ENCODE measurements at regions not wholly inside any gene's neighbourhood (a gene's known extent, or its start where the extent isn't known, plus 50 kb on each side); places are given as distances from the start of the nearest gene placed in this dataset.

DNA sequence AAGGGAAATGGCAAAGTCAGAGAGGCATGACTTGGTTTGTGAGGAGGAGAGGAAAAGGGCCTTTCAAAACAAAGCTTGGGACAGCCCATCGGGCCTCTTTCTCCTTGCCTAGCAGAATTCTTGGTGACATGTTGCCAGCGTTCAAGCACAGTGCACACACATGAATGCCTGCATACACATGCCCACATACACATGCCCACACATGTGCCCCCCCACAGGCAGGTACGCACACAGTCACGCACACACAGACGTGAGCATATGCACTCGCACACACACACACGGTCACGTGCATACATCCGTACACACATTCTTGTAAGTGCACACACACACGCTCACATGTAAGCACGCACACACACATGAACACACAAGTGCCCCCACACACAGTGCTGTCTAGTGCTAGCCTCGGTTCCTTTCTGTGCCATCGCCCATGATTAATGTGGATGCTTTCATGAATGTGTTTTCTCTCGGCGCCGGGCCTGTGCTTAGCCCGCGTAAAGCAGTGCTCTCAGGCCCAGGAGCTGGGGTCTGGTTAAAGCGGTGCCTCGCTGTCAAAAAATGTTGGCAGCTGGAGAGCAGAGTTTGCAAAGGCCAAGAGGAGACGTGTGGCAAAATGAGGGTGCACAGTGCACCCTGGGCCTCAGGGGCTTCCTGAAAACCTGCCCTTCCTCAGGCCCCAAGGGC lies 328.8 kb upstream of the DIO3 start:
- Mint-ChIP-seq H3K27ac (no peak overlapping the region), H3K4me3 (ENCODE audit: low read depth) (no peak overlapping the region), H3K27me3 (no peaks in the 10 kb centered on the region), H3K9me3 (ENCODE audit: low read depth) (no peaks in the 10 kb centered on the region), H3K4me1 (ENCODE audit: low read depth) (peaks cover 2% of the 10 kb centered on the region), H3K36me3 (ENCODE audit: insufficient read depth) (no peaks in the 10 kb centered on the region)
- TF ChIP-seq CTCF (IDR thresholded peaks at IDR 0.05; ENCODE audit: unreplicated experiment) = no peak
- no peak for DNase-seq (ENCODE audit: low spot score, unreplicated experiment)

DNA sequence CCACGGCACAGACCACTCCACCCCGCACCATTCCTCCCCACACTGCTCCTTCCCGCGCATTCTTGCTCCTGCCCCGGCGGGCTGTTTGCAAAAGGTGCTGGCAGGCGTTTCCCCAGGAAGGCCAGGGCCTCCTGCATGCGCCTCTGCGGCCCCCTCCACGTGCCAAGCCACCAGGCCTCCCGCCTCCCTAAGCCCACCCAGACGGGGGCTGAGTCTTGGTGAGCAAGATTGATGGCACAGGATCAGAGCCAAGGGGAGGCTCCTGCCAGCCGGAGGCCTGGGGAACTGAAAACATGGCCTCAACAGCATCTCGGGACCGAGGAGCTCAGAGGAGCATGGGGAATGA lies 328.3 kb upstream of the DIO3 start:
- Mint-ChIP-seq H3K36me3 (ENCODE audit: insufficient read depth) (no peaks in the 10 kb centered on the region), H3K4me3 (ENCODE audit: low read depth) (no peak overlapping the region), H3K9me3 (ENCODE audit: low read depth) (no peaks in the 10 kb centered on the region), H3K4me1 (ENCODE audit: low read depth) (peaks cover 2% of the 10 kb centered on the region), H3K27me3 (no peaks in the 10 kb centered on the region), H3K27ac (no peak overlapping the region)
- DNase-seq (ENCODE audit: low spot score, unreplicated experiment) = no peak
- TF ChIP-seq CTCF (IDR thresholded peaks at IDR 0.05; ENCODE audit: unreplicated experiment) = no peak

DNA sequence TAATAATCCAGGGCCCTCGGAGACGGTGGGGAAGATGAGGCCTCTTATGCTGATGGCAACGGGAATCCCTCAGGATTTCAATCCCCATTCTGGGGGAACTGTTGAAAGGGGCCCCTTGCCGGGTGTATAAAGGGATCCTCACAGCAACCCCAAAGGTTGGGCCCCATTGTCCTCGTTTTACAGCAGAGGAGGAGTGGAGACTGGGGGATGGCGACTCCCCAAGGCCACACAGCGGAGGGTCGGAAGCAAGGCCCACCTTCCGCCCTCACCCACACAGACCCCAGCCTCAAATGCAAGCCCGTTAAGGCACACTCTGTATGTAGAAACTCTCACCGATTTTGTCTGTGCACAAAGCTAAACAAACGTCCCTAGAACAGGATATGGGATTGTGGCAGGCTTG lies 327.9 kb upstream of the DIO3 start:
- no peaks in the 10 kb centered on the region for H3K36me3 Mint-ChIP-seq (ENCODE audit: insufficient read depth)
- peaks cover 2% of the 10 kb centered on the region for H3K4me1 Mint-ChIP-seq (ENCODE audit: low read depth)
- H3K9me3 Mint-ChIP-seq (ENCODE audit: low read depth) = no peaks in the 10 kb centered on the region
- no peak overlapping the region for H3K4me3 Mint-ChIP-seq (ENCODE audit: low read depth)
- no peak overlapping the region for H3K27ac Mint-ChIP-seq
- H3K27me3 Mint-ChIP-seq = no peaks in the 10 kb centered on the region
- no peak for DNase-seq (ENCODE audit: low spot score, unreplicated experiment)
- TF ChIP-seq CTCF (IDR thresholded peaks at IDR 0.05; ENCODE audit: unreplicated experiment) = no peak

- TF ChIP-seq CTCF (IDR thresholded peaks at IDR 0.05; ENCODE audit: unreplicated experiment) = no peak
- Mint-ChIP-seq H3K4me1 (ENCODE audit: low read depth) (peaks cover 5% of the 10 kb centered on the region), H3K9me3 (ENCODE audit: low read depth) (no peaks in the 10 kb centered on the region), H3K27me3 (peaks cover 4% of the 10 kb centered on the region), H3K4me3 (ENCODE audit: low read depth) (no peak overlapping the region), H3K27ac (no peak overlapping the region), H3K36me3 (ENCODE audit: insufficient read depth) (no peaks in the 10 kb centered on the region)
- DNase-seq (ENCODE audit: low spot score, unreplicated experiment) = no peak
These were observed 327.5 kb upstream of the DIO3 start for GRCh38 chr14:101233808-101234207.

- Mint-ChIP-seq H3K4me3 (ENCODE audit: low read depth) (no peak overlapping the region), H3K9me3 (ENCODE audit: low read depth) (no peaks in the 10 kb centered on the region), H3K36me3 (ENCODE audit: insufficient read depth) (no peaks in the 10 kb centered on the region), H3K27me3 (peaks cover 6% of the 10 kb centered on the region), H3K27ac (no peak overlapping the region), H3K4me1 (ENCODE audit: low read depth) (peaks cover 9% of the 10 kb centered on the region)
- no peak for TF ChIP-seq CTCF (IDR thresholded peaks at IDR 0.05; ENCODE audit: unreplicated experiment)
- DNase-seq (ENCODE audit: low spot score, unreplicated experiment) = no peak
These were observed 326.9 kb upstream of the DIO3 start for GRCh38 chr14:101234244-101234937.

All from progenitor cell of endocrine pancreas (in vitro differentiated cells).